C4-2B (cell line): ENCODE measurements at regions not wholly inside any gene's neighbourhood (a gene's known extent, or its start where the extent isn't known, plus 50 kb on each side); places are given as distances from the start of the nearest gene placed in this dataset.

ENCODE experiments used
- H3K27ac ChIP-seq: fragments of 450-650 bp; 2 replicates; pipeline ENCODE4 v1.5.1; 2017
- CTCF ChIP-seq: fragments of 450-650 bp; conservative IDR thresholded peaks from 2 replicates; pipeline ENCODE4 v1.5.1; 2017; ENCODE audit warnings: mild to moderate bottlenecking
- ZFX ChIP-seq: fragments of 450-650 bp; IDR thresholded peaks from 2 replicates; pipeline ENCODE4 v1.6.1; 2017

GRCh38 chr11:127269911-127270310 is 269.3 kb upstream of the KIRREL3 start:
- H3K27ac ChIP-seq: no peak overlapping the region
- TF ChIP-seq ZFX (no peak), CTCF (no peak)

GRCh38 chr11:127268932-127269331 is 268.4 kb upstream of the KIRREL3 start:
- TF ChIP-seq ZFX: no peak
- no peak for TF ChIP-seq CTCF

GRCh38 chr11:127268521-127268920 is 268.0 kb upstream of the KIRREL3 start:
- TF ChIP-seq CTCF: no peak
- TF ChIP-seq ZFX: no peak
- H3K27ac ChIP-seq: no peak overlapping the region

More at GRCh38 chr11:127268932-127269331, 268.4 kb upstream of the KIRREL3 start:
- no peak overlapping the region for H3K27ac ChIP-seq

- TF ChIP-seq CTCF (0 out of 2 replicates have a peak, but pooled peaks have one; percentile 14), ZFX (no peak)
These were observed 258.5 kb upstream of the KIRREL3 start for GRCh38 chr11:127259102-127259501.

GRCh38 chr11:127255209-127255608 is 254.6 kb upstream of the KIRREL3 start:
- TF ChIP-seq ZFX: no peak
- no peak for TF ChIP-seq CTCF
- H3K27ac ChIP-seq: no peak overlapping the region

More at GRCh38 chr11:127259102-127259501, 258.5 kb upstream of the KIRREL3 start:
- no peak overlapping the region for H3K27ac ChIP-seq

GRCh38 chr11:127252321-127252720 is 251.8 kb upstream of the KIRREL3 start:
- TF ChIP-seq CTCF (no peak), ZFX (no peak)
- no peak overlapping the region for H3K27ac ChIP-seq

- no peak overlapping the region for H3K27ac ChIP-seq
- no peak for TF ChIP-seq ZFX
- no peak for TF ChIP-seq CTCF
These were observed 249.0 kb upstream of the KIRREL3 start for GRCh38 chr11:127249576-127249975.
